ENCODE measurements at regions not wholly inside any gene's neighbourhood (a gene's known extent, or its start where the extent isn't known, plus 50 kb on each side); places are given as distances from the start of the nearest gene placed in this dataset.
A peak's percentile ranks its signal among the peaks of the same experiment; 100 is the strongest.

GRCh38 chr11:42239188-42239587 lies 779.7 kb upstream of the LRRC4C start:
- Histone ChIP-seq H2BK120ac (ENCODE audit: low read depth, low read length) (no peak overlapping the region), H2BK5ac (ENCODE audit: low read length) (no peak overlapping the region), H2AK5ac (ENCODE audit: low read length) (no peak overlapping the region), H2BK15ac (replicated peaks; ENCODE audit: low read depth) (no peak overlapping the region), H3K4me3 (ENCODE audit: low read length) (no peak overlapping the region), H4K5ac (ENCODE audit: low read length) (no peak overlapping the region), H3K79me1 (ENCODE audit: low read length) (no peaks in the 10 kb centered on the region), H3K27me3 (ENCODE audit: insufficient read depth, low read length, poor library complexity) (no peaks in the 10 kb centered on the region), H3K56ac (ENCODE audit: low read length) (no peak overlapping the region), H3K27ac (ENCODE audit: low read depth, low read length) (no peak overlapping the region), H3K79me2 (ENCODE audit: control insufficient read depth, insufficient read depth, low read length) (no peaks in the 10 kb centered on the region), H3K9ac (ENCODE audit: low read length) (no peak overlapping the region), H3K23ac (ENCODE audit: low read length) (no peak overlapping the region), H3K36me3 (ENCODE audit: control insufficient read depth, insufficient read depth, low read length) (no peaks in the 10 kb centered on the region), H4K8ac (ENCODE audit: low read depth, low read length) (no peak overlapping the region), H3K4me1 (ENCODE audit: control insufficient read depth, low read depth, low read length) (peaks cover 1% of the 10 kb centered on the region), H3K4me2 (ENCODE audit: low read length) (no peak overlapping the region), H3K4ac (ENCODE audit: low read depth, low read length) (no peak overlapping the region), H3K18ac (ENCODE audit: low read length) (no peak overlapping the region)
- no peak for DNase-seq
- WGBS (ENCODE audit: extremely low coverage, insufficient coverage, low lambda C conversion rate): no CpG with 5 or more reads among the region's 5 CpGs

- no CpG with 5 or more reads among the region's 2 CpGs for WGBS (ENCODE audit: extremely low coverage, insufficient coverage, low lambda C conversion rate)
- DNase-seq: peak; percentile 61
Measured at GRCh38 chr11:42243385-42243784, 783.9 kb upstream of the LRRC4C start.

GRCh38 chr11:42244376-42244775 lies 784.9 kb upstream of the LRRC4C start:
- no CpG with 5 or more reads among the region's 1 CpG for WGBS (ENCODE audit: extremely low coverage, insufficient coverage, low lambda C conversion rate)
- Histone ChIP-seq H3K23ac (ENCODE audit: low read length) (no peak overlapping the region), H2AK5ac (ENCODE audit: low read length) (no peak overlapping the region), H3K56ac (ENCODE audit: low read length) (no peak overlapping the region), H3K4me1 (ENCODE audit: control insufficient read depth, low read depth, low read length) (peaks cover 4% of the 10 kb centered on the region), H3K36me3 (ENCODE audit: control insufficient read depth, insufficient read depth, low read length) (no peaks in the 10 kb centered on the region), H2BK120ac (ENCODE audit: low read depth, low read length) (no peak overlapping the region), H3K18ac (ENCODE audit: low read length) (no peak overlapping the region), H3K79me1 (ENCODE audit: low read length) (no peaks in the 10 kb centered on the region), H3K27ac (ENCODE audit: low read depth, low read length) (no peak overlapping the region), H4K5ac (ENCODE audit: low read length) (no peak overlapping the region), H3K4me2 (ENCODE audit: low read length) (no peak overlapping the region), H3K4me3 (ENCODE audit: low read length) (no peak overlapping the region), H4K8ac (ENCODE audit: low read depth, low read length) (no peak overlapping the region), H2BK5ac (ENCODE audit: low read length) (no peak overlapping the region), H3K27me3 (ENCODE audit: insufficient read depth, low read length, poor library complexity) (no peaks in the 10 kb centered on the region), H3K4ac (ENCODE audit: low read depth, low read length) (no peak overlapping the region), H2BK15ac (replicated peaks; ENCODE audit: low read depth) (no peak overlapping the region), H3K79me2 (ENCODE audit: control insufficient read depth, insufficient read depth, low read length) (no peaks in the 10 kb centered on the region), H3K9ac (ENCODE audit: low read length) (no peak overlapping the region)
- DNase-seq: peak; percentile 72

More at GRCh38 chr11:42243385-42243784, 783.9 kb upstream of the LRRC4C start:
- Histone ChIP-seq H2AK5ac (ENCODE audit: low read length) (no peak overlapping the region), H3K4me3 (ENCODE audit: low read length) (no peak overlapping the region), H3K4me2 (ENCODE audit: low read length) (no peak overlapping the region), H3K18ac (ENCODE audit: low read length) (no peak overlapping the region), H4K8ac (ENCODE audit: low read depth, low read length) (no peak overlapping the region), H3K79me2 (ENCODE audit: control insufficient read depth, insufficient read depth, low read length) (no peaks in the 10 kb centered on the region), H3K23ac (ENCODE audit: low read length) (no peak overlapping the region), H3K56ac (ENCODE audit: low read length) (no peak overlapping the region), H3K79me1 (ENCODE audit: low read length) (no peaks in the 10 kb centered on the region), H3K27me3 (ENCODE audit: insufficient read depth, low read length, poor library complexity) (no peaks in the 10 kb centered on the region), H3K9ac (ENCODE audit: low read length) (no peak overlapping the region), H2BK5ac (ENCODE audit: low read length) (no peak overlapping the region), H3K4ac (ENCODE audit: low read depth, low read length) (no peak overlapping the region), H4K5ac (ENCODE audit: low read length) (no peak overlapping the region), H3K27ac (ENCODE audit: low read depth, low read length) (no peak overlapping the region), H2BK120ac (ENCODE audit: low read depth, low read length) (no peak overlapping the region), H3K36me3 (ENCODE audit: control insufficient read depth, insufficient read depth, low read length) (no peaks in the 10 kb centered on the region), H2BK15ac (replicated peaks; ENCODE audit: low read depth) (no peak overlapping the region), H3K4me1 (ENCODE audit: control insufficient read depth, low read depth, low read length) (peaks cover 4% of the 10 kb centered on the region)

DNA sequence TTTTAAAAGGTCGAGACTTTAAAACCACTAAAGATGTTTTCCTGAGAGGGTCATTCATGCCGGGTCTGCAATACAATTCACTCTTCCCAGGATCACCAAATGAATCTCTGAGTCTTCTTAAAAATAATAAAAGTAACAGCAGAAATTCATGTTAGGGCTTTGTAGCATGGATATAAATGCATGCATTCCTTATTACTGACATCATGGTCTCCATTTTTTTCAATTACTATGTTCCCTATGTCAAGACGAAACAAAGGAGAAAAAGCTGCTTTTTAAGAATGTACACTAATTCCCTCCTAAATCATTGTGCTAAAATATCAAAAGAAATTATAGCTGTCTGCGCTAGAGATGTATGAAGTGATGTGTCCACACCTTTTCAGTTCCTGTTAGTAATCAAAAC lies 789.9 kb upstream of the LRRC4C start:
- Histone ChIP-seq H3K4ac (ENCODE audit: low read depth, low read length) (no peak overlapping the region), H4K5ac (ENCODE audit: low read length) (no peak overlapping the region), H3K9ac (ENCODE audit: low read length) (no peak overlapping the region), H2BK5ac (ENCODE audit: low read length) (no peak overlapping the region), H3K4me3 (ENCODE audit: low read length) (no peak overlapping the region), H2BK15ac (replicated peaks; ENCODE audit: low read depth) (no peak overlapping the region), H3K79me2 (ENCODE audit: control insufficient read depth, insufficient read depth, low read length) (no peaks in the 10 kb centered on the region), H3K36me3 (ENCODE audit: control insufficient read depth, insufficient read depth, low read length) (no peaks in the 10 kb centered on the region), H3K4me1 (ENCODE audit: control insufficient read depth, low read depth, low read length) (peaks cover under 1% of the 10 kb centered on the region), H3K27ac (ENCODE audit: low read depth, low read length) (no peak overlapping the region), H3K27me3 (ENCODE audit: insufficient read depth, low read length, poor library complexity) (no peaks in the 10 kb centered on the region), H3K4me2 (ENCODE audit: low read length) (no peak overlapping the region), H3K56ac (ENCODE audit: low read length) (no peak overlapping the region), H3K18ac (ENCODE audit: low read length) (no peak overlapping the region), H4K8ac (ENCODE audit: low read depth, low read length) (no peak overlapping the region), H2AK5ac (ENCODE audit: low read length) (no peak overlapping the region), H3K23ac (ENCODE audit: low read length) (no peak overlapping the region), H3K79me1 (ENCODE audit: low read length) (no peaks in the 10 kb centered on the region), H2BK120ac (ENCODE audit: low read depth, low read length) (no peak overlapping the region)
- DNase-seq: no peak
- no CpG with 5 or more reads among the region's 4 CpGs for WGBS (ENCODE audit: extremely low coverage, insufficient coverage, low lambda C conversion rate)

DNA sequence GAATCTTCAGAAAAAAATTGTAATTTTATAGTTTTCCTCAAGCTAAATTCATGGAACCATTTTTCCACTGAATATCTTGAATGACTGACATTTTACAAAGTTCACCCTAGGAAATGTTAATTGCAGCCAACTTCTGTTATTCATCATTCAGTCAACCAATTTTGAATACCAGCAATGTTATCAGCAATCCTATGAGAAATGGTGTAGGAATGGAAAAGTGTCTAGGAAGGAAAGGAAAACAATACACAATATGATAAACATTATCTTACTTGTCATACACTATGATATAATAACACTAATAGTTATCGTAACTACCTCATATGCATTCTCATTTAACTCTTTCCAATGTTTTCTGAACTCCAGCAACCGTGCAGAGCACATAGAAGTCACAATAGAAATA lies 790.5 kb upstream of the LRRC4C start:
- no peak overlapping the region for H3K9ac ChIP-seq (ENCODE audit: low read length)
- no peak overlapping the region for H2BK15ac ChIP-seq (replicated peaks; ENCODE audit: low read depth)
- no peaks in the 10 kb centered on the region for H3K79me1 ChIP-seq (ENCODE audit: low read length)
- no peak overlapping the region for H3K56ac ChIP-seq (ENCODE audit: low read length)
- no peak overlapping the region for H3K4ac ChIP-seq (ENCODE audit: low read depth, low read length)
- H3K27ac ChIP-seq (ENCODE audit: low read depth, low read length): no peak overlapping the region
- no peaks in the 10 kb centered on the region for H3K4me1 ChIP-seq (ENCODE audit: control insufficient read depth, low read depth, low read length)
- H3K36me3 ChIP-seq (ENCODE audit: control insufficient read depth, insufficient read depth, low read length): no peaks in the 10 kb centered on the region
- no peak for DNase-seq
- H4K8ac ChIP-seq (ENCODE audit: low read depth, low read length): no peak overlapping the region
- H2AK5ac ChIP-seq (ENCODE audit: low read length): no peak overlapping the region
- no peak overlapping the region for H4K5ac ChIP-seq (ENCODE audit: low read length)
- H2BK120ac ChIP-seq (ENCODE audit: low read depth, low read length): no peak overlapping the region
- H3K79me2 ChIP-seq (ENCODE audit: control insufficient read depth, insufficient read depth, low read length): no peaks in the 10 kb centered on the region
- no peak overlapping the region for H3K23ac ChIP-seq (ENCODE audit: low read length)
- H3K4me3 ChIP-seq (ENCODE audit: low read length): no peak overlapping the region
- no peak overlapping the region for H2BK5ac ChIP-seq (ENCODE audit: low read length)
- no peak overlapping the region for H3K18ac ChIP-seq (ENCODE audit: low read length)
- H3K4me2 ChIP-seq (ENCODE audit: low read length): no peak overlapping the region
- H3K27me3 ChIP-seq (ENCODE audit: insufficient read depth, low read length, poor library complexity): no peaks in the 10 kb centered on the region
- no CpG with 5 or more reads among the region's 2 CpGs for WGBS (ENCODE audit: extremely low coverage, insufficient coverage, low lambda C conversion rate)

- Histone ChIP-seq H2BK5ac (ENCODE audit: low read length) (no peak overlapping the region), H2AK5ac (ENCODE audit: low read length) (no peak overlapping the region), H3K4me2 (ENCODE audit: low read length) (no peak overlapping the region), H3K36me3 (ENCODE audit: control insufficient read depth, insufficient read depth, low read length) (no peaks in the 10 kb centered on the region), H4K8ac (ENCODE audit: low read depth, low read length) (no peak overlapping the region), H3K23ac (ENCODE audit: low read length) (no peak overlapping the region), H3K4me3 (ENCODE audit: low read length) (no peak overlapping the region), H3K27me3 (ENCODE audit: insufficient read depth, low read length, poor library complexity) (no peaks in the 10 kb centered on the region), H3K4me1 (ENCODE audit: control insufficient read depth, low read depth, low read length) (no peaks in the 10 kb centered on the region), H3K9ac (ENCODE audit: low read length) (no peak overlapping the region), H3K18ac (ENCODE audit: low read length) (no peak overlapping the region), H2BK120ac (ENCODE audit: low read depth, low read length) (no peak overlapping the region), H4K5ac (ENCODE audit: low read length) (no peak overlapping the region), H3K79me2 (ENCODE audit: control insufficient read depth, insufficient read depth, low read length) (no peaks in the 10 kb centered on the region), H3K79me1 (ENCODE audit: low read length) (no peaks in the 10 kb centered on the region), H3K27ac (ENCODE audit: low read depth, low read length) (no peak overlapping the region), H3K56ac (ENCODE audit: low read length) (no peak overlapping the region), H3K4ac (ENCODE audit: low read depth, low read length) (no peak overlapping the region), H2BK15ac (replicated peaks; ENCODE audit: low read depth) (no peak overlapping the region)
- no CpG with 5 or more reads among the region's 2 CpGs for WGBS (ENCODE audit: extremely low coverage, insufficient coverage, low lambda C conversion rate)
- no peak for DNase-seq
Measured at GRCh38 chr11:42251984-42252383, 792.5 kb upstream of the LRRC4C start.
